HepG2 (cell line): ENCODE measurements at regions not wholly inside any gene's neighbourhood (a gene's known extent, or its start where the extent isn't known, plus 50 kb on each side); places are given as distances from the start of the nearest gene placed in this dataset.
"Not testable (repeated sequence)": the region's sequence is repeated elsewhere in the genome, so short reads cannot be mapped to it uniquely, and the experiment has no call there.

Experiments used
- ATAC-seq: fragments of 200-7000 bp; cut with Tn5 transposase; 3 replicates; pipeline ENCODE4 v1.9.1; 2020; ENCODE audit warnings: mild to moderate bottlenecking, moderate library complexity
- BruUV-seq: library from RNA; stranded (reverse); fragments of 400-500 nt; replicated peaks from 2 replicates; lab custom pipeline; 2021; lab: Mats Ljungman, UMichigan
- CTCF ChIA-PET: fragments of 300-600 bp; formaldehyde crosslinking; extraction: SDS; loops from one replicate; lab custom pipeline; 2021; ENCODE audit warnings: low total read pairs, inconsistent platforms, low intra/inter-chr PET ratio; lab: Yijun Ruan, JAX
- POLR2A ChIA-PET: fragments of 350-600 bp; sonication (Branson Sonifier 250); formaldehyde crosslinking; loops from one replicate; lab custom pipeline; 2020; ENCODE audit warnings: antibody characterized with exemption, inconsistent platforms; lab: Yijun Ruan, JAX
- DNase-seq: peaks from one replicate; pipeline ENCODE4 v3.0.0-alpha.2; 2015; ENCODE audit warnings: low spot score
- FAIRE-seq: peaks from 3 replicates; lab custom pipeline; 2011; peaks lifted over from hg19 to GRCh38; lab: Jason Lieb, UNC
- H2AFZ ChIP-seq: one replicate; pipeline ENCODE4 v1.6.1; 2011; ENCODE audit warnings: low read length, inconsistent platforms
- H3K27ac ChIP-seq: fragments of 300-600 bp; 3 replicates; pipeline ENCODE4 v1.8.0; 2011; ENCODE audit warnings: mixed run types, mild to moderate bottlenecking, mixed read lengths, low read length, inconsistent platforms; ENCODE audit not compliant: insufficient read depth; ENCODE audit errors: extremely low read length
- H3K27me3 ChIP-seq, 2 experiments: fragments of 200-600 bp in 1 of 2; 2 replicates in 1 of 2; 3 replicates in 1 of 2; pipeline versions ENCODE4 v1.6.0 to v1.8.0; 2011; ENCODE audit warnings: low read length in 2 of 2, mild to moderate bottlenecking in 2 of 2, moderate library complexity in 2 of 2, inconsistent platforms in 1 of 2; ENCODE audit not compliant: insufficient read depth in 2 of 2, control insufficient read depth in 1 of 2
- H3K36me3 ChIP-seq, 2 experiments: fragments of 200-600 bp in 1 of 2; replicated peaks in 1 of 2; 2 replicates in 1 of 2; 3 replicates in 1 of 2; pipeline versions ENCODE4 v1.5.1 to v1.8.0; 2011; ENCODE audit warnings: low read length in 2 of 2, inconsistent platforms in 1 of 2; ENCODE audit not compliant: insufficient read depth in 2 of 2, control insufficient read depth in 1 of 2
- H3K4me1 ChIP-seq: 2 replicates; pipeline ENCODE4 v1.5.1; 2012; ENCODE audit warnings: low read length, inconsistent platforms; ENCODE audit not compliant: insufficient read depth
- H3K4me2 ChIP-seq: 2 replicates; pipeline ENCODE4 v1.6.0; 2011; ENCODE audit warnings: low read depth, low read length, inconsistent platforms
- H3K4me3 ChIP-seq, 3 experiments: fragments of 200-600 bp in 1 of 3; sonication (generic), shearing (Covaris generic) in 1 of 3; replicated peaks in 1 of 3; 2 replicates each; pipeline ENCODE4 v1.5.1; 2011 to 2016; ENCODE audit warnings: low read length in 3 of 3, inconsistent platforms in 2 of 3, low read depth in 2 of 3, mild to moderate bottlenecking in 2 of 3, control low read depth in 1 of 3, mixed read lengths in 1 of 3; ENCODE audit not compliant: insufficient read depth in 1 of 3
- H3K79me2 ChIP-seq: one replicate; pipeline ENCODE4 v1.6.1; 2011; ENCODE audit warnings: low read length, inconsistent platforms; ENCODE audit not compliant: insufficient read depth
- H3K9ac ChIP-seq: 2 replicates; pipeline ENCODE4 v1.6.0; 2011; ENCODE audit warnings: mild to moderate bottlenecking, low read depth, low read length, inconsistent platforms; ENCODE audit not compliant: insufficient read depth
- H3K9me3 ChIP-seq: 2 replicates; pipeline ENCODE4 v1.5.1; 2012; ENCODE audit warnings: mild to moderate bottlenecking, low read length
- H4K20me1 ChIP-seq: 2 replicates; pipeline ENCODE4 v1.6.0; 2011; ENCODE audit warnings: inconsistent platforms, mild to moderate bottlenecking, low read length, moderate library complexity; ENCODE audit not compliant: insufficient read depth
- STAG1 ChIP-seq: sonication (generic); formaldehyde crosslinking; IDR thresholded peaks from 2 replicates; pipeline ENCODE4 v1.4.0; 2020; ENCODE audit warnings: missing genetic modification reagents
- WGBS: methylation state at CpG from one replicate; pipeline ENCODE4 v1.1.6; 2017; ENCODE audit warnings: low lambda C conversion rate; 5-methylcytosine and 5-hydroxymethylcytosine counted together
- in situ Hi-C: cut with HindIII; loops from 2 replicates; pipeline ENCODE4 v1.10.0; 2017; ENCODE audit warnings: low pct_unique_long_range_greater_than_20kb; ENCODE audit not compliant: extremely low pct_ligation_motif_present
- intact Hi-C: fragments of 100-400 bp; cut with micrococcal nuclease; formaldehyde crosslinking; loops from one replicate; pipeline ENCODE4 v1.10.0; 2022; ENCODE audit not compliant: unreplicated experiment
- TF ChIP-seq, protein P1 (sequence below): sonication (generic); formaldehyde crosslinking; IDR thresholded peaks from 2 replicates; pipeline ENCODE4 v1.5.0; 2020; ENCODE audit warnings: mild to moderate bottlenecking, missing genetic modification reagents, moderate library complexity

DNA sequence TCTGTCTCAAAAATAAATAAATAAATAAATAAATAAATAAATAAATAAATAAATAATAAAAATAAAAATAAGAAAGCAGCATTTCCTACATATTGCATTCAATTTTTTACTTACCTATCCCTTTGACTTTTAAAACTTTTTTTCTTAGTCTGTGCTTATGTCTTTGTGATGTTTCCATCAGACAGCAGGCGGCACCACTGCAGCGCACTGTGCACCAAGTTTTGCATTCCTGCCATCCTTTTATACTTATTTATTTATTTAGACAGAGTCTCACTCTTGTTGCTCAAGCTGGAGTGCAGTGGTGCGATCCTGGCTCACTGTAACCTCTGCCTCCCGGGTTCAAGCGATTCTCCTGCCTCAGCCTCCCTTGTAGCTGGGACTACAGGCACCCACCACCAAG lies 132.6 kb downstream of the SPATA31A6 start:
- H3K27ac ChIP-seq, H3K36me3 ChIP-seq, H3K79me2 ChIP-seq, in situ Hi-C loops, H3K9me3 ChIP-seq, FAIRE-seq, H3K4me2 ChIP-seq, CTCF ChIA-PET, H3K4me3 ChIP-seq, BruUV-seq, H2AFZ ChIP-seq, DNase-seq, intact Hi-C loops, H3K9ac ChIP-seq, H3K27me3 ChIP-seq, POLR2A ChIA-PET, H4K20me1 ChIP-seq, H3K4me1 ChIP-seq: not testable (repeated sequence)
- ATAC-seq = peak; percentile 49; the same call in 2 of the 3 replicates
- TF ChIP-seq STAG1 (CRISPR knock-in tag) = peak; percentile 50; the same call in 1 of the 2 replicates
- TF ChIP-seq, protein P1, sequence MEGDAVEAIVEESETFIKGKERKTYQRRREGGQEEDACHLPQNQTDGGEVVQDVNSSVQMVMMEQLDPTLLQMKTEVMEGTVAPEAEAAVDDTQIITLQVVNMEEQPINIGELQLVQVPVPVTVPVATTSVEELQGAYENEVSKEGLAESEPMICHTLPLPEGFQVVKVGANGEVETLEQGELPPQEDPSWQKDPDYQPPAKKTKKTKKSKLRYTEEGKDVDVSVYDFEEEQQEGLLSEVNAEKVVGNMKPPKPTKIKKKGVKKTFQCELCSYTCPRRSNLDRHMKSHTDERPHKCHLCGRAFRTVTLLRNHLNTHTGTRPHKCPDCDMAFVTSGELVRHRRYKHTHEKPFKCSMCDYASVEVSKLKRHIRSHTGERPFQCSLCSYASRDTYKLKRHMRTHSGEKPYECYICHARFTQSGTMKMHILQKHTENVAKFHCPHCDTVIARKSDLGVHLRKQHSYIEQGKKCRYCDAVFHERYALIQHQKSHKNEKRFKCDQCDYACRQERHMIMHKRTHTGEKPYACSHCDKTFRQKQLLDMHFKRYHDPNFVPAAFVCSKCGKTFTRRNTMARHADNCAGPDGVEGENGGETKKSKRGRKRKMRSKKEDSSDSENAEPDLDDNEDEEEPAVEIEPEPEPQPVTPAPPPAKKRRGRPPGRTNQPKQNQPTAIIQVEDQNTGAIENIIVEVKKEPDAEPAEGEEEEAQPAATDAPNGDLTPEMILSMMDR (CRISPR knock-in tag) = peak; percentile 21; the same call in 1 of the 2 replicates
- 35% methylated on average over 5 of the region's 5 CpGs for WGBS

- CTCF ChIA-PET, ATAC-seq, in situ Hi-C loops, H2AFZ ChIP-seq, H3K4me3 ChIP-seq, H3K4me2 ChIP-seq, intact Hi-C loops, H3K9me3 ChIP-seq, H3K27me3 ChIP-seq, POLR2A ChIA-PET, H3K79me2 ChIP-seq, FAIRE-seq, H3K4me1 ChIP-seq, DNase-seq, H3K36me3 ChIP-seq, H3K9ac ChIP-seq, H4K20me1 ChIP-seq, H3K27ac ChIP-seq, BruUV-seq: not testable (repeated sequence)
- WGBS = 0% methylated on average over 3 of the region's 3 CpGs
Measured at GRCh38 chr9:42317677-42318076, 134.2 kb downstream of the SPATA31A6 start.

DNA sequence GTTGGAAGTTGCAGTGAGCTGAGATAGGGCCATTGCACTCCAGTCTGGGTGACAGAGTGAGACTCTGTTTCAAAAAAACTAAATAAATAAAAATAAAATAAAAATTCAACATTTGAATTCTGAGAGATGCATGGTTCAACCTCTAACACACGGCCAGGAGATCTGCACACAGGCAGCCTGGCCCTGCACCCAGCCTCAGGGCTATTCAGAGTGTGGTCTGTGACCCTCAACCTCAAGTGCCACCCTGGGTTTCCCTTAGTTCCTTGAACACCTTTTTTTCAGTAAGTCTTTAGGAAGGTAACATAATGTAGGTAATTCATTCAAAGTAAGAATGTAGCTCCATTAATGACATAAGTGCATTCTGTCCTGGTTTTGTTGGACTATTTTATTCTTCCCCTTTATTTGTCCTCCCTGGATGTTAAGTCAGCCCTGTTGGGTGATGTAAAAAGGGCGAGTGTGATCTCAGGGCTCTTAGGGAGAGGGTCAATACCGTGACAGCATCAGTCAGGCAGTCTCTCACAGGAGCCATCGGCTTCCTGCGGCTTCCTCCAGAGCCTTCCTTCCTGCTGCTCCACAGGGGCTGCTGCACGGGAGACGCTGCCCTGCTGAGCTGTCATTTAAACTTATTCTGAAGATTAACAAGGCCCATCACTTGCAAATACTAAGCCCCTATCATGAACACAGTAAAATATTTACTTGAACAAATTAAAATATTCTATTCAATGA lies 139.8 kb downstream of the SPATA31A6 start:
- H3K4me3 ChIP-seq, in situ Hi-C loops, H3K4me2 ChIP-seq, BruUV-seq, DNase-seq, CTCF ChIA-PET, H2AFZ ChIP-seq, H3K9ac ChIP-seq, H3K4me1 ChIP-seq, POLR2A ChIA-PET, H3K27ac ChIP-seq, H4K20me1 ChIP-seq, H3K27me3 ChIP-seq, intact Hi-C loops, FAIRE-seq, ATAC-seq, H3K79me2 ChIP-seq, H3K9me3 ChIP-seq, H3K36me3 ChIP-seq: not testable (repeated sequence)
- 3% methylated on average over 5 of the region's 7 CpGs for whole genome bisulfite sequencing

DNA sequence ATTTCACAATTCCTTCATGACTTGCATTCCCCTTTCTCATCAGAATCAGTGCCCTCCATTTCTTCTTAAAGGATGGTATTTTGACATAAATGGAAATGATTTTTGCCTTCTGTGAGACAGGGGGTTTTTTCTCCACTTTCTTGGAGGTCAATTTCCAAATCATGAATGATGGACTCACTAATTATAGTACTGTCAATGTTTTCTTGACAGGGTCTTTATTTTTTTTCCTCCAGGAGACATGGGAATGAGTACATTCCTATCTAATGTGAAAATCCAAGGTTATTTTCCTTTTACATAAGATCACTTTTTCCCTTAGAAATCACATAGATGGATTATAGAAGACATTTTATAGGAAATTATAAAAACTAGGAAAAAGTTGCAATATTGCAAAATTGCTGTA lies 141.7 kb downstream of the SPATA31A6 start:
- FAIRE-seq, H3K4me1 ChIP-seq, intact Hi-C loops, POLR2A ChIA-PET, BruUV-seq, H3K79me2 ChIP-seq, H3K4me3 ChIP-seq, H3K4me2 ChIP-seq, DNase-seq, H3K27me3 ChIP-seq, in situ Hi-C loops, CTCF ChIA-PET, H2AFZ ChIP-seq, H3K9me3 ChIP-seq, H3K36me3 ChIP-seq, H4K20me1 ChIP-seq, H3K27ac ChIP-seq, ATAC-seq, H3K9ac ChIP-seq: not testable (repeated sequence)
